ENCODE measurements at regions not wholly inside any gene's neighbourhood (a gene's known extent, or its start where the extent isn't known, plus 50 kb on each side); places are given as distances from the start of the nearest gene placed in this dataset.

DNA sequence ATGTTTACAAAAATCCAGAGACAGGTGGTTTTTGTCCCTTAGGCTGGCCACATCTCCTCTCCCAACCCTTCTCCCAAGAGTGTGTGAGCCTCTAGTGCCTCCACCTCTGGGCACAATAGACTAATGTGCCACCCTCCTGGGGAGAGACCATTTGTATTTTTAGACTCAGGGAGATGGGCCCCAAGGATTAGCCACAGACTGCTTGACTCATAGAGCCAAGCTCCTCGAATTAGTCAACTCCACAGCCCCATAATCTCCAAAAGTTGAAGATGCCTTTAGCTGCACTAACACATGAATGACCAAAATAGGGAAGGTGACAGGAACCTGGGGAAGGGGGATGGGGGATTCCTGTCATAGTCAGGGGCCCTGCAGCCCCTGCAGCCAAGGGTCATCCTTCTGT lies 53.0 kb upstream of the LRRC32 start:
- Histone ChIP-seq H3K79me2 (ENCODE audit: insufficient read depth, low read length) (no peaks in the 10 kb centered on the region), H3K4me2 (replicated peaks; ENCODE audit: extremely low read depth, low read length, poor library complexity, severe bottlenecking) (no peak overlapping the region), H4K20me1 (ENCODE audit: insufficient read depth, low read length) (no peaks in the 10 kb centered on the region), H3K36me3 (replicated peaks in 1 of 2; ENCODE audit: control insufficient read depth in 1 of 2, insufficient read depth in 2 of 2, low read length in 2 of 2) (no peaks in the 10 kb centered on the region), H2AFZ (ENCODE audit: insufficient read depth, low read depth, low read length, poor library complexity, severe bottlenecking) (no peak overlapping the region), H3K9ac (ENCODE audit: insufficient read depth, low read length, poor library complexity, severe bottlenecking) (no peak overlapping the region), H3K4me1 (ENCODE audit: control insufficient read depth in 1 of 2, insufficient read depth in 2 of 2, low read length in 2 of 2) (no peaks in the 10 kb centered on the region), H3K27me3 (ENCODE audit: control insufficient read depth in 2 of 2, insufficient read depth in 2 of 2, low read length in 2 of 2) (peaks cover 2 to 16% of the 10 kb centered on the region in 2 donors), H3K27ac (ENCODE audit: low read depth in 1 of 2, low read length in 2 of 2) (no peak overlapping the region), H3K9me3 (replicated peaks in 1 of 2; ENCODE audit: control insufficient read depth in 1 of 2, insufficient read depth in 1 of 2, low read length in 2 of 2) (no peaks in the 10 kb centered on the region), H3K4me3 (replicated peaks in 1 of 3; ENCODE audit: low read depth in 2 of 3, low read length in 3 of 3) (no peak overlapping the region)
- Mint-ChIP-seq H3K4me1 (peaks cover 7% of the 10 kb centered on the region), H3K27ac (no peak overlapping the region), H3K9me3 (no peaks in the 10 kb centered on the region), H3K36me3 (no peaks in the 10 kb centered on the region), H3K4me3 (no peak overlapping the region), H3K27me3 (ENCODE audit: low read depth in 3 of 3) (peaks cover 19 to 40% (median 21%) of the 10 kb centered on the region in 3 donors)
- WGBS (ENCODE audit: insufficient coverage) = no CpG with 5 or more reads among the region's 1 CpG
- intact Hi-C loops (cut with micrococcal nuclease) = loop anchor here (5.0 to 10.0 kb wide), 2 partner anchors 74 to 361 kb away; no protein-coding TSS in a partner anchor
- no peak for DNase-seq
- TF ChIP-seq, protein P1, sequence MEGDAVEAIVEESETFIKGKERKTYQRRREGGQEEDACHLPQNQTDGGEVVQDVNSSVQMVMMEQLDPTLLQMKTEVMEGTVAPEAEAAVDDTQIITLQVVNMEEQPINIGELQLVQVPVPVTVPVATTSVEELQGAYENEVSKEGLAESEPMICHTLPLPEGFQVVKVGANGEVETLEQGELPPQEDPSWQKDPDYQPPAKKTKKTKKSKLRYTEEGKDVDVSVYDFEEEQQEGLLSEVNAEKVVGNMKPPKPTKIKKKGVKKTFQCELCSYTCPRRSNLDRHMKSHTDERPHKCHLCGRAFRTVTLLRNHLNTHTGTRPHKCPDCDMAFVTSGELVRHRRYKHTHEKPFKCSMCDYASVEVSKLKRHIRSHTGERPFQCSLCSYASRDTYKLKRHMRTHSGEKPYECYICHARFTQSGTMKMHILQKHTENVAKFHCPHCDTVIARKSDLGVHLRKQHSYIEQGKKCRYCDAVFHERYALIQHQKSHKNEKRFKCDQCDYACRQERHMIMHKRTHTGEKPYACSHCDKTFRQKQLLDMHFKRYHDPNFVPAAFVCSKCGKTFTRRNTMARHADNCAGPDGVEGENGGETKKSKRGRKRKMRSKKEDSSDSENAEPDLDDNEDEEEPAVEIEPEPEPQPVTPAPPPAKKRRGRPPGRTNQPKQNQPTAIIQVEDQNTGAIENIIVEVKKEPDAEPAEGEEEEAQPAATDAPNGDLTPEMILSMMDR (IDR thresholded peaks at IDR 0.05) = no peak

DNA sequence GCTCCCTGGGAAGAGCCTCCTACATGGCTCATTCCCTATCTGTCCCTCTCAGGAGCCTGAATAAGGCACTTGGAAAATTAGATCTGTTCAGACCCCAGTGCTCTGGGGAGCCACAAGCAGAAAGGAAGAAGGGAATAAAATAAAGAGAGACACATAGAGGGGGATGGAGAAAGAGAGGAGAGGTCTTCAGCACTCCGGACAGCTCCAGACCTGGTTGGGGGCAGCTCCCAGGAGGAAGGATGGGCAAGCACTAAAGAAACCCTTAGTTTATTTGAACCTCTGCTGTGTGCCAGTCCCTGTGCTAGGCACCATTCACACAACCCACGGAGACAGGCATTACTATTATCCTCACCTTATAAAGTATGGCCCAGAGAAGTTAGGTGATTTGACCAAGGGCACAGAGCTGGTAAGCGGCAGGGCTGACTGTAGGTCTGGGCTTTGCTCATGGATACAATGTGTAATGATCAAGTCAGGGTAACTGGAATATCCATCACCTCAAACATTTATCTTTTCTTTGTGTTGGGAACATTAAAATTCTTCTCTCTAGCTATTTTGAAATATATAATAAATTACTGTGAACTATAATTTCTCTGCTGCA lies 53.7 kb upstream of the LRRC32 start:
- Histone ChIP-seq H3K4me3 (replicated peaks in 1 of 3; ENCODE audit: low read depth in 2 of 3, low read length in 3 of 3) (no peak overlapping the region), H3K27ac (ENCODE audit: low read depth in 1 of 2, low read length in 2 of 2) (no peak overlapping the region), H3K9me3 (replicated peaks in 1 of 2; ENCODE audit: control insufficient read depth in 1 of 2, insufficient read depth in 1 of 2, low read length in 2 of 2) (no peaks in the 10 kb centered on the region), H4K20me1 (ENCODE audit: insufficient read depth, low read length) (no peaks in the 10 kb centered on the region), H3K79me2 (ENCODE audit: insufficient read depth, low read length) (no peaks in the 10 kb centered on the region), H3K4me2 (replicated peaks; ENCODE audit: extremely low read depth, low read length, poor library complexity, severe bottlenecking) (no peak overlapping the region), H3K36me3 (replicated peaks in 1 of 2; ENCODE audit: control insufficient read depth in 1 of 2, insufficient read depth in 2 of 2, low read length in 2 of 2) (no peaks in the 10 kb centered on the region), H3K4me1 (ENCODE audit: control insufficient read depth in 1 of 2, insufficient read depth in 2 of 2, low read length in 2 of 2) (no peaks in the 10 kb centered on the region), H3K27me3 (ENCODE audit: control insufficient read depth in 2 of 2, insufficient read depth in 2 of 2, low read length in 2 of 2) (peaks cover 2 to 16% of the 10 kb centered on the region in 2 donors), H3K9ac (ENCODE audit: insufficient read depth, low read length, poor library complexity, severe bottlenecking) (no peak overlapping the region), H2AFZ (ENCODE audit: insufficient read depth, low read depth, low read length, poor library complexity, severe bottlenecking) (no peak overlapping the region)
- H3K4me1 Mint-ChIP-seq = peaks cover 7% of the 10 kb centered on the region
- peaks cover 20 to 40% (median 21%) of the 10 kb centered on the region in 3 donors for H3K27me3 Mint-ChIP-seq (ENCODE audit: low read depth in 3 of 3)
- no peaks in the 10 kb centered on the region for H3K9me3 Mint-ChIP-seq
- no peak for DNase-seq
- intact Hi-C loops (cut with micrococcal nuclease) = loop anchor here (5.0 to 10.0 kb wide), 2 partner anchors 73 to 361 kb away; no protein-coding TSS in a partner anchor
- H3K36me3 Mint-ChIP-seq = no peaks in the 10 kb centered on the region
- H3K27ac Mint-ChIP-seq = no peak overlapping the region
- WGBS (ENCODE audit: insufficient coverage) = no CpG with 5 or more reads among the region's 3 CpGs
- H3K4me3 Mint-ChIP-seq = no peak overlapping the region
- TF ChIP-seq, protein P1 (IDR thresholded peaks at IDR 0.05) = no peak
